HG02884 (cell line): ENCODE measurements at regions not wholly inside any gene's neighbourhood (a gene's known extent, or its start where the extent isn't known, plus 50 kb on each side); places are given as distances from the start of the nearest gene placed in this dataset.

ENCODE experiments used
- ATAC-seq: cut with Tn5 transposase; IDR thresholded peaks from one replicate; pipeline ENCODE4 v1.9.1; 2021; ENCODE audit warnings: mild to moderate bottlenecking, moderate library complexity; ENCODE audit not compliant: unreplicated experiment

DNA sequence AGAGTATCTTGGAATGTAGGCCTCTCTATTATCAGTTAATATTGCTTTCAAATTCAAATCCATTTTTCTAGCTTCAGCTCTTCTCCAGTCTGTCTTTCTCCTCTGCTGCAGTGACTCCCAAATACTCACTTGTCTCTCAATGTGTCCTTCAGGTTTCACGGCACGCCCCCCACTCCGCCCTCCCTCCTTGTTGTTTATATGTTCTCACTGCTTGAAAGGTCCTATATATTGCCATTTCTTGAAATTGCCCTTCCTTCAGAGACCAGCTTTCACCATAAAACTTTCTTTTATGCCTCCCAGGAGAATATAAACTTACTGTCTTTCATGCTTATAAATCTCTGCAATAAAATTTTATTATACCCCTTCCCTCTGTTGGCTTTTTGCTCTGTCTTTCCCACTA lies 668.2 kb downstream of the CCSER2 start:
- no peak for ATAC-seq

DNA sequence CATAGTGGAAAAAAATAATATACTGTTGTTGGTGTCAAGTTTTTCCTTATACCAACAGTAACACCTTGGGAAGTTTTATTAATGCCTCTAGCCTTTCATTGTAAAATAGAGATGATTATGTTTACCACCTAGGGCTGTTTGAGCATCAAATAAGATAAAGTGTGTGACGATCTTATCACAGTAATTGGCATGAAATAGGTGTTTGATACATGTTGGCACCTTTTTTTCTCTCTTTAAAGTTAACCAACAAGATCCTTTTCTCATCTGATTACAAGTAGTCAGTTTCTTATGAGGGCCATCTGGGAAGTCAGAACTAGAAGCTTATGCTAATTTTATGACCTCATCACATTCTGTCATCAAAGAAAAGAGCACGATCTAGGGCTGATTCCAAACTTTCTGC lies 669.5 kb downstream of the CCSER2 start:
- no peak for ATAC-seq

DNA sequence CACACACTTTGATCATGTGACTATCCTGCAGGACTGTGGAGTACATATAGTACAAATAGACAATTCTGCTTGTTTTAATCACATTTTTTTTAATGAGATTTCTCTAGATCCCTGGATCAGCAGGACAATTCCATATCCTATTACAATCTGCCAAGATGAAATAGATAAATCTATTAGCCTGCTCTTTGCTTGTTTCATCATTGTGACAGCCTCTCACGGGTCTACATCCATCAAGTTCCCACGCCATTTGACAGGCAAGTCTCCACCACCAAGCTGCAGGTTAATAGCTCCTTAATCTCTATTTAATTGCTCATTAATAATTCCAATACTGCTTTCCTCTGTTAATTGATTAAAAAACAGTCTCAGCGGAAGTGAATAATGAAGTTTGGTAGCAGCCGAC lies 671.5 kb downstream of the CCSER2 start:
- no peak for ATAC-seq

DNA sequence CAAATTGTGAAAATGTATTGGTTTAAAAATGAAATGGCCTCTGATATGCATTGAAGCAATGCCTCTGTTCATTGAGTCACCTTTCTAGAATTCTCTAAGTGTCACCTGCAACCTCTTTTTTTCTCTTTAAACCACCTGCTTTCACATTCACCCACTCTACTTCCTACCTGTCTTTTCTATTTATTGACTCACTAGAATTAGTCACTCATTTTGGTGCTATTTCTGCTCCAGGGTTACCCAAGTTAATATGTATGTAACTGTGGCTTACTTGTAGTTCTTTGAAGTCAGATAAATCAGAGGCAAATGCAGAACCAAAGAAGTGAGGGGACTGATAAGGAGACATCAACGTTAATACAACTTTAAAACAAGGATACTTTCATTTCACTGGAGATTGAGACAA lies 674.7 kb downstream of the CCSER2 start:
- ATAC-seq = no peak

DNA sequence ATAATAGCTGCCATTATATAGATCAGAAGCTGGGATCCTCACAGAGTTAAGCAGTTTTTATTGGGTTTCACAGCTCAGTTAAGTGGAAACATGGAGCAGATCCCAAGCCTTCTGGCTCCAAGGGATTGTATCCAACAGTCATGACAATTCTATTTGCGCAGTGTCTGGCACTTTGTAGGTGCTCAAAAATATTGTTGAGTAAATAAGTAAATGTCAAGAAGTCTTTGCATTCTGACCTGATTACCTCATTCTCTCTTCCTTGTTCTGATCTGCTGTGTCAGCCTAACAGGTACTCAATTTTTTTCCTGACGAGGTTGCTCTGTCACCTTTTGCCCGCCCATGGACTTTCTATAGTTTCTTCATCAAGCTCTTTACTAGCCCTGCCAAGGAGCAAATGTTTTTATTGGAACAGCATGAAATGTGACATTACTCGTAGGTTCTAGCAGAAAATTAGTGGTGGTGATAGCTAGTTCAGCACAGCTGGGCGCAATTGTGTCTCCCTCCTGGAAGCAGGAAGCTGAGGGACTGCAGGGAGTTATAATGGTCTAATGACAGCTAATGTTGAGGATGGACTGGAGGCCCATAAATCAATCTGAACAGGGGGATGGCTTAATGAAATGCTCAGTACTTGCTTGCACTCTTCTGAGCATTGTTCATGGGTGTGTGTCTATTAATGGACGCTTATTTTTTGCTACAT lies 680.2 kb downstream of the CCSER2 start:
- no peak for ATAC-seq

DNA sequence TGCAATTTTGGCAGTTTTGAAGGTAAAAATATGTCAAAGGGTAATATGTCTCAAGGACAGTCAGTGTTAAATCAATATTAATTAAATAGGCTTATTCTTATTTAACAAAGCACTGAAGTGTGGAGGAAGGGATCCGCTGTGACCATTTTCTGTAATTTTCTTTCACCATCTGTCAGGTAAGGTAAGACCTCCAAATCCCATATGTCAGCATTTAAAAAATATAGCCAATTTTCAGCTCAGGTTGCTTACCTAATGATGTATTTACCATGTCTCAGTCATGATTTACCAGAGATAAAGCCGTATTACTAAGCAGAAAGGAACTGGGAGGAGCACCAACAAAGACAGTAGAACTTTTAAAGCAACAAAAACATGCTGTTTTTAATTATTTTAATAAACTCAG lies 683.9 kb downstream of the CCSER2 start:
- no peak for ATAC-seq

DNA sequence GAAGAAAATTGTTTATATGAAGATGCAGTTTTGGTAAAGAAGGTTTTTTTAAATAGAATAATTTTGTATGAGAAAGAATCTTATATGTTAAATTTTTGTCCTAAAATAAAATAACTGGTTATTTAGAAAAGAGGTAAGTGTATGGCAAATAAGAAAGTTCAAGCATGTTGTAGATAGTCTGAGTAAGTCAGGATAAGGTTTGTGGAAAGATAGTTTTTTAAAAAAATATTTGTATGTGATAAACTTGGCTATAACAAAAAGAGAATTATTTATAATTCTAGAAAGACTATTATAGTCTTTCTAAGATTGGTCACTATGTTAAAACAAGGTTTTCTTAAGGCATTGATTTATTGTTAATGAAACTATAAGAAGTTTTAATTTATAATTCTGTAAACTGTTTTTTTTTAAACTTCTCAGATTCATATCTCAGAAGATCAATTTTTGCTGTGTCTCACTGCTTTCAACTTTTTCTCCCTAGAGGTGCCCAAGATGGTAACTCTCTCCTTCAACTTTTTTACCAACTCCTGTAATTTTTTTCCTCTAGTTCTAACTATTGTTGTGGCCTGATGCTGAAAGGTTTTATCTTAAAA lies 698.6 kb downstream of the CCSER2 start:
- no peak for ATAC-seq

DNA sequence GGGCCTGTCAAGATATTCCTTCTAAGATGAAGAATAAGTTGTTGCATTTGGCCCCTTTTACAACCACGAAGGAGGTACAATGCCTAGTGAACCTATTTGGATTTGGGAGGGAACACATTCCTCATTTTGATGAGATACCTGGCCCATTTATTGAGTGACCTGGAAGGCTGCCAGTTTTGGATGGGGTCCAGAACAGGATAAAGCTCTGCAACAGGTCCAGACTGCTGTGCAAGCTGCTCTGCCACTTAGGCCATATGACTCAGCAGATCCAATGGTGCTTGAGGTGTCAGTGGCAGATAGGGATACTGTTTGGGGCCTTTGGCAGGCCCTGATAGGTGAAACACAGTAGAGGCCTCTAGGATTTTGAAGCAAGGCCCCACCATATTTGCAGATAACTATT lies 704.6 kb downstream of the CCSER2 start:
- ATAC-seq = no peak

DNA sequence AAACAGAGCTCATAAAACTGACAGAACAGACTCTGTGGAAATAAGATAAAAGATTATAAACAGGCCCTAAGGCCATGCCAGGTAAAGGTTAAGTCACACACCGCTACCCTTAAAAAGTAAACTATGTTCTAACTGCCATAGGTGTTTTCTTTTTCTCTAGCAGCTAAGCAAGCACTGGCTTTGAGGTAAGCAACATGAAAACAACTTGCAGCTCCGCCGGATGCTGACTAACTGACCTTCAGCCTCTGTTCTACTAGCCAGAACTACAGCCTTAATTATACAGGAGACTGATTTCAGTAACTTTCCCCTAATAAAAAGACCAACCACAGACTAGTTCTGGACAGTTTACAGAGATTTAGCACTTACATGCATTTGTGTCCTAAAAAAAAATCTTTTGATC lies 708.3 kb downstream of the CCSER2 start:
- ATAC-seq = no peak

DNA sequence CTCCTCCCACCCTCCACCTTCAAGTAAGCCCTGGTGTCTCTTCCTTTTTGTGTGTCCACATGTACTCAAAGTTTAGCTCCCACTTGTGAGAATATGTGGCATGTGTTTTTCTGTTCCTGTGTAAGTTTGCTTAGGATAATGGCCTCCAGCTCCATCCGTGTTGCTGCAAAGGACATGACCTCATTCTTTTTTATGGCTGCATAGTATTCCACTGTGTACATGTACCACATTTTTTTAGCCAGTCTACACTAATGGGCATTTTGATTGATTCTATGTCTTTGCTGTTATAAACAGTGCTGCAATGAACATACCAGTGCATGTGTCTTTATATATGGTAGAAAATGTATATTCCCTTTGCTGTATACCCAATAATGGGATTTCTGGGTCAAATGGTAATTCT lies 710.9 kb downstream of the CCSER2 start:
- no peak for ATAC-seq

DNA sequence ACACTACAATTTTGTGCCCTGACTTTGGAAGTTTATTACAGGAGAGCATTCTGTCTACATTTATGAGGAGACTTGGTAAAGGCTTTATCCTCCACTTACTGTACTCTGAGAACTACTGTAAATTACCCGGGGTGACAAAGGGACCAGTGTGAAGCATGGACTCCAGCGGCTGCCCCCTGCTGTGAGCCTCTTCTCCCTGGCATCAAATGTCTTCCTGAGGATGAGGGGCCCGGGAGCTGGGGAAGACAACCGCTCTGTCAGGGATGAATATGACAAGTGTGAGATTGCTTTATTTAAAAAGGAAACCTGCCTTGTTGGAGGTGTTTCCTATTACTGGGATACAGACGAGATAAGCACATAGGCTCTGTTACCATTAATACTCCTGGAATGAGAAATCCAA lies 714.8 kb downstream of the CCSER2 start:
- ATAC-seq = no peak

DNA sequence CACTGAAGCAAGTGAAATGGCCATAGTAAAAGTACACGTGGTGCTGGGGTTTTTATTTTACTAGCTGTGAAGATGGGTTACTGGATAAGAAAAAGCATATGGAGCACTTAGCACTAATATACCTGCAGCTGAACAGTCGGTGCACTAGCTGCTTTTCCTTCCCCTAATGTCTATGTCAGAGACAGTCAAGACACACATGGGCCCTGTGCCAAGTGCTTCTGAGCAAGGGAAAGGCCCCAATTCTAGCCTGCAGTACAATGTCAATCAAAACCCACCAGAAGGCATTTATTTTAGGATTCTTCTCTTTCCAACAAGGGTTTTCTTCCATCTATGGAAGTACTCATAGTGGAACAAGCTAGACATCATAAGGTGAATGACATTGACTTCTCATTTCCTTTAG lies 716.7 kb downstream of the CCSER2 start:
- no peak for ATAC-seq

DNA sequence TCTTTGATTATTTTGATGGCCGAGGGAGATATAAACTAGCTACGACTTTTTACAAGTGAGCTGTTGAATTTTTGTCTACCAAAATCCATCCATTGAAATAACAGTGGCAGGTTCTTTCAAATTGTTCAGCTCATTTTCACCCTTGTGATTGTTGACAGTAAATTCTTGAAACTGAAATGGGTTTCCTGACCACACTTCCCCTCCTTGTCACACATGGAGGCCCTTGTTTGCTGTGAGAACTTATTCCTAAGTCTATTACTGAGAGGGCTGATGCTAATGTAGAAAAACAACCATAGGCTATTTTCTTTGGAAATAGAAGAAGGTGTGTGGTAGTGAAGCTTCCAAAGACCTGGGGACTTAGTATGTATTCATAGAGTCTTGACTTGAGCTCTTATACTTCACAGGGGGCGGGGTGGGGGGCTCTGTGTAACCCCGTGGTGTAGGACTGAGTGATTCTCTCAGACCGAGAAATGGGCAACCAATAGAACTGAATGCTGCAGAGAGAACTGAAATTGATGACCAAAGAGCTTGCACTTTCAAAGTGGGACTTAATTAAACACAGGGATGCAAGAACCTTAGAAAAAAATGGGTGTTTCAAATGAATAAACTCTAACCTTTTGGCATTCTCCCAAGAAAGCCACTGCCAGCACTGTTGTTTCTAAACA lies 718.9 kb downstream of the CCSER2 start:
- ATAC-seq = no peak

DNA sequence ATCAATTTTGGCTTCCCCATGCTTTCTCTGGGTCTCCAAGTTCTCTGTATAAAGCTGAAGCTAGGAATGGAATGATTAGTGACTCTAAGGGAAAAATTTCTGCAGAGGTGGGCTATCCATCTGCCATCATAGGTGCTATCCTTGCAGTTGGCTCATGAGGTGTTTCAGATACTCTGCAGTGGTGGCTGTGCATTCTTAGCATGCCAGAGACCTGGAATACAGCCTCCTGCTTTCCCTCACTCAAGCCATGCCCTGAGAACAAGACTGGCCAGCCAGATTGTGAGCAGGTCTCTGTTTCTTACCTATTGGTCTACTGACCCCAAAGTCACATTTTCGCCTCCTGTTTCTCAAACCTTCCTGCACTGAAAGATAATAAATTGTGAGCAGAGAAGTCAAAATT lies 719.6 kb downstream of the CCSER2 start:
- ATAC-seq = no peak

DNA sequence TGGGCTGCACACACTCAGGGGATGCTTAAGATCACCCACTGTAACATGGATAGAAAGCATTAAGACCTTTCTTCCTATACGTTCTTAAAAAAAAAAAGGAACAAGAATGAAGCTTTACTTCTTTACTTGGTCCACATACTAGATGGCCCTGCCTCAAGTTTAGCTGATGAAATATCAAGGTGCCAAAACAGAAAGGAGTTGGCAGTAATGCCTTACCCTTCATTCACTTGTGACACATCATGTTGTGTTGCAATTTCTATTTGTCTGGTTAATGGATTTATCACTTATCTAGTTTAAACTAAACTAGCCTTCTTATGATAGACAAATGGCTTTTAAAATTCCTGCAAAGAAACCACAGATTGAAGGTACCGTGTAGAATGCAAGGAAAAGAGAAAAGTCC lies 720.3 kb downstream of the CCSER2 start:
- no peak for ATAC-seq

DNA sequence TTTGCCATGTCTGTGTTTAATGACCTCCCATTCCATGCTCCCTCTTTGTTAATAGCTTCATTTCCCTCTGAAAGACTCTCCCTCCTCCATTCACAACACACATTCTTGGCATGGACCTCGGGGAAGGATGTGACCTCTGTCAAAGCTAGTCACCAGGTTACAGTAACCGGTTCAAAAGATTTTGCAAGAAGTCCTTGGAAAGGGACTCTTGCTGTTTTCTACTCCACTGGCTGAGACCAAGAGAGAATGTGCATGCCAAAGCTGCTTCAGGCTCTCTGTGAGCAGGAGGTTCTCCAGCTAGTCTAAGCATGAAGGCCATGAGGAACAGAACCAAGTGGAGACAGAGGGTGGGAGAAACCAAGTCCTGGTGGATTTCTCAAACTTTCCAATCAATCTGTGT lies 732.6 kb downstream of the CCSER2 start:
- no peak for ATAC-seq

DNA sequence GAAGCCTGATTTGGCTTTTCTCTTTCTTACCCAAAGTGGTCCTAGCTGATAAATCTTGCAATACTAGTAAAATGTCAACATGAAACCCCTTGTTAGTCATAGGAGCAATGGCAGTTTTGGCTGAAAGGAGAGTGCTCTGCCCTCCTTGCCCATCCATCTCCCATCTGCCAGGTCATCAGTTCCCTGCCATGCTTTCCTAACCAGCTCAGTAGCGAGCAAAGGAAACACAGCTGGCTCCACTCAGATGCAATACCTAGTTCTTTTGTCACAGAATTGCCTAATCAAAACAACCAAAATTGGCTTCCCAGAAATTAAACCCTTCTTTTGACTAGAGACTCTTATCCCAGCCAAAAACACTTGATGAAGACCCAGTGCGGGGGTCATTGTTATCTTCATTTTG lies 733.0 kb downstream of the CCSER2 start:
- no peak for ATAC-seq

DNA sequence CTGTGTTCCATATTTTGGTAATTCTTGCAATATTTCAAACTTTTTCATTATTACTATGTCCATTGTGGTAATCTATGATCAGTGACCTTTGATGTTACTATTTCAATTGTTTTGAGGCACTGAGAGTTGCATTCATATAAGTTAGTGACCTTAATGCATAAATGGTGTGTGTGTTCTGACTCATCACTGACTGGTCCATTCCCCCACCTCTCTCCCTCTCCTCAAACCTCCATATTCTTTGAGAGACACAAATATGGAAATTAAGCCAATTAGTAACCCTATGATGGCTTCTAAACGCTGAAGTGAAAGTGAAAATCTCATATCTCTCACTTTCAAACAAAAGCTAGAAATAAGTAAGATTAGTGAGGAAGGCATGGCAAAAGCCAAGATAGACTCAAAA lies 739.6 kb downstream of the CCSER2 start:
- ATAC-seq = no peak

DNA sequence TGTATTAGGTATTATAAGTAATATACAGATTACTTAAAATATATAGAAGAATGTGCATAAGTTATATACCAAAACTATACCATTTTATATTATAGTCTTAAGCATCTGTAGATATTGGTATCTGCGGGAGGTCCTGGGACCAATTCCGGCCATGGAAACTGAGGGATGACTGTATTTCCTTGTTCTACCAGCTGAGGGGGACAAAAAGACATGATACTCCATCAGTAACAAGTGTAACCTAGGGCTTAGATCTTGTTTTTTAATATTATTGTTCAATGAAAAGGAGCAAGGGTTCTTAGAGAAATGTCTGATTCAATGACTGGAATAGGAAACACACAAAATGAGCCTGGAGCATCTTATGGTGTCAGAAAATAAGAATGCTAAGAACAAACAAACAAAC lies 752.5 kb downstream of the CCSER2 start:
- ATAC-seq = no peak

DNA sequence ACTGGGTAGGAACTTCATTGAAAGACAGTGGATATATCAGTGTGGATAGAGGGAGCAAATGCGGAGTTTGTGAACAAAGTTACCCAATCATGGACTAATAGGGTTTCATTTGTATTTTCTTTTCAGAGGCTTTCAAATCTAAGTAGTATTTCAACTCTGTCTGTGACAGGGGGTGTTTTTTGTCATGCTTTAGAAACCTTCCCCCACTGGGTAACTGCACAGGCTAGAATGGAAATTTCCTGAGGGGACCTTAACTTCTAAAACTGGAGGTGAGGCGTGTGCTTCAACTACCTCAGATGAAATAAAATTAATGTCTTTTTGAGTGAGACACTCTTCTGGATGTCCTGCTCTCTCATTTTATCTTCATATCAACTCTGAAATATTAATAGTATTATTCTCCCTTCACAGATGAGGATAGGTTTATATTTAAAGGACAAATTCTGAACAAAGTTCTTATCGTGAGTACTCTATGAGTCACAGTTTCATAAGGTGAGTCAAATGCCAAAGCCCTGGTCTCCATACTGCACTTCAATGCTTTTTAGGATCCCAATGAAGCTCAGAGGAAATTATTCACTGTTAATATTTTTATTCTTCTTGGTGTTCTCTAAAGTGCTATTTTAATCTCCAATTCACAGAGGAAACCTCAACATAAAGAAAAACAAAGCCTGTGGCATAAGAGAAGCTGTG lies 770.6 kb downstream of the CCSER2 start:
- ATAC-seq = no peak

DNA sequence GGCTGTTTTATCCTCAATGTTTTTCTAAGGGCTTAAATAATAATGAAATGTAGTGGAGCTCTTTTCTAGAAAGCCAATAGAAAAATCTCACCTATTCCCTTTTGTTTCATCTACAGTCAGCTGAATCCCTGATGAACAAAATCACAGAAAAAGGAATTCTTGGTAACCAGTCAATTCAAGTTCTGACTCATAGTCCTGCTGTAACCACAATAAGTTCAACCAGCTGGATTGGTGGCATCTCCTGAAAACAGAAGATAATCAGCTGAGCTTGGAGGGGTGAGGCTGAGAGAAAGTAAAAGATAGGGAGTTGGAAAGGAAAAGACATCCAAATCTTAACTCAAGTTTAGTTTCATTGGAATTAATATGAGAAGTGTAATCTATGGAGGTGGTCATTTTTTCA lies 772.1 kb downstream of the CCSER2 start:
- no peak for ATAC-seq
